Fibroblast of lung (primary cell): ENCODE measurements at regions not wholly inside any gene's neighbourhood (a gene's known extent, or its start where the extent isn't known, plus 50 kb on each side); places are given as distances from the start of the nearest gene placed in this dataset.

ENCODE experiments used
- DNase-seq, 2 donors: peaks; one replicate each; pipeline versions ENCODE4 v3.0.0 to v3.0.0-alpha.2; 2010; ENCODE audit warnings: low read depth in 2 of 2
- H2AFZ ChIP-seq: 2 replicates; pipeline ENCODE4 v1.5.1; 2012; ENCODE audit warnings: low read length, control low read depth, inconsistent platforms
- H3K27ac ChIP-seq: 2 replicates; pipeline ENCODE4 v1.5.1; 2011; ENCODE audit warnings: low read length, control low read depth; ENCODE audit not compliant: insufficient read depth
- H3K27me3 ChIP-seq: 2 replicates; pipeline ENCODE4 v1.5.1; 2011; ENCODE audit warnings: mild to moderate bottlenecking, low read length; ENCODE audit not compliant: control insufficient read depth, insufficient read depth
- H3K36me3 ChIP-seq: 2 replicates; pipeline ENCODE4 v1.5.1; 2011; ENCODE audit warnings: low read length; ENCODE audit not compliant: control insufficient read depth, insufficient read depth
- H3K4me1 ChIP-seq: 2 replicates; pipeline ENCODE4 v1.5.1; 2011; ENCODE audit warnings: low read length; ENCODE audit not compliant: control insufficient read depth, insufficient read depth; ENCODE audit errors: extremely low read depth
- H3K4me2 ChIP-seq: 2 replicates; pipeline ENCODE4 v1.5.1; 2011; ENCODE audit warnings: low read length, control low read depth; ENCODE audit not compliant: insufficient read depth; ENCODE audit errors: extremely low read depth
- H3K4me3 ChIP-seq, 4 experiments: fragments of 200-600 bp in 1 of 4; sonication (generic) in 1 of 4; replicated peaks in 1 of 4; 2 replicates each; pipeline ENCODE4 v1.5.1; 2011 to 2016; ENCODE audit warnings: low read length in 4 of 4, low read depth in 3 of 4, mild to moderate bottlenecking in 3 of 4, control low read depth in 2 of 4, inconsistent platforms in 1 of 4, mixed read lengths in 1 of 4; ENCODE audit not compliant: insufficient read depth in 1 of 4; ENCODE audit errors: control extremely low read depth in 1 of 4
- H3K79me2 ChIP-seq: 2 replicates; pipeline ENCODE4 v1.5.1; 2012; ENCODE audit warnings: mild to moderate bottlenecking, low read length, inconsistent platforms; ENCODE audit not compliant: control insufficient read depth, insufficient read depth
- H3K9ac ChIP-seq: 2 replicates; pipeline ENCODE4 v1.5.1; 2011; ENCODE audit warnings: mild to moderate bottlenecking, low read length, control low read depth; ENCODE audit not compliant: insufficient read depth
- H3K9me3 ChIP-seq: 2 replicates; pipeline ENCODE4 v1.5.1; 2012; ENCODE audit warnings: low read depth, low read length; ENCODE audit not compliant: control insufficient read depth, insufficient read depth
- H4K20me1 ChIP-seq: 2 replicates; pipeline ENCODE4 v1.5.1; 2011; ENCODE audit warnings: low read length; ENCODE audit not compliant: control insufficient read depth, insufficient read depth; ENCODE audit errors: extremely low read depth
- CTCF ChIP-seq, 2 donors: IDR thresholded peaks in 1 of 2; conservative IDR thresholded peaks in 1 of 2; 1 replicate in 1 of 2; 2 replicates in 1 of 2; pipeline ENCODE4 v1.5.1; 2011 to 2012; ENCODE audit warnings: low read length in 2 of 2, control low read depth in 1 of 2, inconsistent platforms in 1 of 2, low read depth in 1 of 2, mild to moderate bottlenecking in 1 of 2
- EZH2 ChIP-seq: IDR thresholded peaks from 2 replicates; pipeline ENCODE4 v1.5.1; 2012; ENCODE audit warnings: low read length, control low read depth, mild to moderate bottlenecking; ENCODE audit errors: missing control alignments

GRCh38 chr5:125699860-125700259 is 723.3 kb upstream of the GRAMD2B start:
- no peaks in the 10 kb centered on the region for H3K9me3 ChIP-seq
- no peak overlapping the region for H3K4me3 ChIP-seq
- H2AFZ ChIP-seq, result no peak overlapping the region
- no peak overlapping the region for H3K4me2 ChIP-seq
- H3K79me2 ChIP-seq, result no peaks in the 10 kb centered on the region
- no peaks in the 10 kb centered on the region for H3K36me3 ChIP-seq
- H3K9ac ChIP-seq, result no peak overlapping the region
- H3K27ac ChIP-seq, result no peak overlapping the region
- H3K4me1 ChIP-seq, result peaks cover 2% of the 10 kb centered on the region
- H3K27me3 ChIP-seq, result no peaks in the 10 kb centered on the region
- TF ChIP-seq CTCF (conservative IDR thresholded peaks at IDR 0.05 in 1 of 2, IDR thresholded peaks at IDR 0.05 in 1 of 2; ENCODE audit: low read depth in 1 of 2, low read length in 2 of 2) (no peak), EZH2 (no peak)
- no peaks in the 10 kb centered on the region for H4K20me1 ChIP-seq
- DNase-seq, result no peak

- no peaks in the 10 kb centered on the region for H3K9me3 ChIP-seq
- no peaks in the 10 kb centered on the region for H3K36me3 ChIP-seq
- no peak overlapping the region for H3K9ac ChIP-seq
- H3K27me3 ChIP-seq, result no peaks in the 10 kb centered on the region
- no peaks in the 10 kb centered on the region for H4K20me1 ChIP-seq
- H2AFZ ChIP-seq, result peak overlapping the region; percentile 70
- no peak overlapping the region for H3K27ac ChIP-seq
- H3K4me2 ChIP-seq, result peak overlapping the region; percentile 11
- H3K4me3 ChIP-seq, result peak overlapping the region in 1 of 4 experiments; percentile 0
- peak; percentile 37 to 56 for DNase-seq
- H3K4me1 ChIP-seq, result peaks cover 2% of the 10 kb centered on the region
- H3K79me2 ChIP-seq, result no peaks in the 10 kb centered on the region
- TF ChIP-seq EZH2, result no peak
- no peak for TF ChIP-seq CTCF (conservative IDR thresholded peaks at IDR 0.05 in 1 of 2, IDR thresholded peaks at IDR 0.05 in 1 of 2; ENCODE audit: low read depth in 1 of 2, low read length in 2 of 2)
Measured at GRCh38 chr5:125700380-125700861, 722.8 kb upstream of the GRAMD2B start.

GRCh38 chr5:125703616-125704015 is 719.6 kb upstream of the GRAMD2B start:
- no peak overlapping the region for H3K4me2 ChIP-seq
- TF ChIP-seq EZH2 (no peak), CTCF (conservative IDR thresholded peaks at IDR 0.05 in 1 of 2, IDR thresholded peaks at IDR 0.05 in 1 of 2; ENCODE audit: low read depth in 1 of 2, low read length in 2 of 2) (no peak)
- DNase-seq, result peak in 1 of 2 donors; percentile 21
- H3K79me2 ChIP-seq, result no peaks in the 10 kb centered on the region
- H3K4me3 ChIP-seq, result no peak overlapping the region
- H2AFZ ChIP-seq, result no peak overlapping the region
- no peaks in the 10 kb centered on the region for H3K9me3 ChIP-seq
- H3K27ac ChIP-seq, result no peak overlapping the region
- H3K9ac ChIP-seq, result no peak overlapping the region
- no peaks in the 10 kb centered on the region for H4K20me1 ChIP-seq
- H3K27me3 ChIP-seq, result no peaks in the 10 kb centered on the region
- no peaks in the 10 kb centered on the region for H3K36me3 ChIP-seq
- H3K4me1 ChIP-seq, result peaks cover 2% of the 10 kb centered on the region
